Neural progenitor cell (in vitro differentiated cells): ENCODE measurements at regions not wholly inside any gene's neighbourhood (a gene's known extent, or its start where the extent isn't known, plus 50 kb on each side); places are given as distances from the start of the nearest gene placed in this dataset.

Experiments used
- EZH2 ChIP-seq: fragments of 200-600 bp; sonication (generic); IDR thresholded peaks from 2 replicates; pipeline ENCODE4 v1.6.1; 2017; ENCODE audit warnings: antibody characterized with exemption, mild to moderate bottlenecking, moderate library complexity
- EZH2phosphoT487 ChIP-seq: fragments of 200-600 bp; sonication (generic); IDR thresholded peaks from 2 replicates; pipeline ENCODE4 v1.6.1; 2017; ENCODE audit warnings: antibody characterized with exemption
- TF ChIP-seq, protein P1 (sequence below): fragments of 200-600 bp; sonication (generic); IDR thresholded peaks from 2 replicates; pipeline ENCODE4 v1.5.1; 2017; ENCODE audit warnings: antibody characterized with exemption, mild to moderate bottlenecking

DNA sequence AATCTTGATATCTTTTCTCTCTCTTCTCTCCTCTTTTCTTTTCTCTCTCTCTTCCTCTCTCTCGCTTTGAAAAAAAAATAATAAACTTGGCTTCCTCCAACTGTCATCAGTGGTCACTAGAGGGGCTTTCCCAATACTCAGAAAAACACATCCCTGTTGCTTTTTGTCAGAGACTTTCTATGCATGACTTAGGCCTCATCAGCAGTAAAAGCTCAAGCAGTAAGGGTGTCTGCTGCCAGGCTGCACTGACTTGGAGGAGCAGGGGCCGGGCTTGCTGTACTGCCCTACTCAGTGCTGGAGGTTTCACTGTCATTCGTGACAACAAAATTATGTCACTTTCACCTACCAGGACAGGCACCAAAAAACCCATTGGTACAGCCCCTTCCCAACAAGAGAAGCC lies 272.0 kb downstream of the ADGB start:
- TF ChIP-seq, protein P1, sequence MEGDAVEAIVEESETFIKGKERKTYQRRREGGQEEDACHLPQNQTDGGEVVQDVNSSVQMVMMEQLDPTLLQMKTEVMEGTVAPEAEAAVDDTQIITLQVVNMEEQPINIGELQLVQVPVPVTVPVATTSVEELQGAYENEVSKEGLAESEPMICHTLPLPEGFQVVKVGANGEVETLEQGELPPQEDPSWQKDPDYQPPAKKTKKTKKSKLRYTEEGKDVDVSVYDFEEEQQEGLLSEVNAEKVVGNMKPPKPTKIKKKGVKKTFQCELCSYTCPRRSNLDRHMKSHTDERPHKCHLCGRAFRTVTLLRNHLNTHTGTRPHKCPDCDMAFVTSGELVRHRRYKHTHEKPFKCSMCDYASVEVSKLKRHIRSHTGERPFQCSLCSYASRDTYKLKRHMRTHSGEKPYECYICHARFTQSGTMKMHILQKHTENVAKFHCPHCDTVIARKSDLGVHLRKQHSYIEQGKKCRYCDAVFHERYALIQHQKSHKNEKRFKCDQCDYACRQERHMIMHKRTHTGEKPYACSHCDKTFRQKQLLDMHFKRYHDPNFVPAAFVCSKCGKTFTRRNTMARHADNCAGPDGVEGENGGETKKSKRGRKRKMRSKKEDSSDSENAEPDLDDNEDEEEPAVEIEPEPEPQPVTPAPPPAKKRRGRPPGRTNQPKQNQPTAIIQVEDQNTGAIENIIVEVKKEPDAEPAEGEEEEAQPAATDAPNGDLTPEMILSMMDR = no peak
- TF ChIP-seq EZH2phosphoT487 = no peak
- TF ChIP-seq EZH2 = no peak
